Spleen (tissue), 7 donors: ENCODE measurements at regions not wholly inside any gene's neighbourhood (a gene's known extent, or its start where the extent isn't known, plus 50 kb on each side); places are given as distances from the start of the nearest gene placed in this dataset.

Experiments
- POLR2A ChIP-seq, 3 donors: fragments of 450-650 bp; IDR thresholded peaks; one replicate each; pipeline ENCODE4 v1.5.1; 2017; ENCODE audit warnings: antibody characterized with exemption in 3 of 3, mild to moderate bottlenecking in 1 of 3
- TF ChIP-seq, protein P1 (sequence below), 11 experiments: fragments of 200-600 bp in 7 of 11; fragments of 450-650 bp in 4 of 11; sonication (generic) in 4 of 11; IDR thresholded peaks in 8 of 11; conservative IDR thresholded peaks in 3 of 11; 1 replicate in 7 of 11; 2 replicates in 4 of 11; pipeline versions ENCODE4 v1.4.0 to v1.8.0; 2016 to 2021; ENCODE audit warnings: antibody characterized with exemption in 11 of 11, inconsistent platforms in 4 of 11, mild to moderate bottlenecking in 1 of 11
- donor health status: DM: no; HTN: no; CAD: no; lungs with moderate emphysema.
- donor health status: DM: no; HTN: no; CAD: no.
- donor health status: DM: no; HTN: no; CAD: no.

DNA sequence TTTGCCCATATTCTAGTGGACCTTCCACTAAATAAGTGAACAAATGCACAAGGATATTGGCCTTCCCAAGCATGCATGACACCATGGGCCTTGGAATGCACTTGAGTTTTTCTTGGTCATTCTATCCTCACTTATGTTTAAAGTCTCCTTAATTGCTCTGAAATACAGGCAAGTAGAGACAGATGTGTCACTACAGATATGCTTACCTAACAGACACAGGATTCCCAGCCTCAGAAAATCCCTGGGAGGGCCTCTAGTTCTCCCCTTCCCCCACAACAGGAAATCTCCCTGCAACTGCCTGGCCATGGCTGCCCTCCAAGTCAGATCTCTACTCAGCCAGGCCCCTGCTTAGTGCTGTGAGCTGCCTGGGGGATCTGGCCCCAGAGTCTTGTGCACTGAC is 445.2 kb downstream of the IRS1 start:
- TF ChIP-seq, protein P1, sequence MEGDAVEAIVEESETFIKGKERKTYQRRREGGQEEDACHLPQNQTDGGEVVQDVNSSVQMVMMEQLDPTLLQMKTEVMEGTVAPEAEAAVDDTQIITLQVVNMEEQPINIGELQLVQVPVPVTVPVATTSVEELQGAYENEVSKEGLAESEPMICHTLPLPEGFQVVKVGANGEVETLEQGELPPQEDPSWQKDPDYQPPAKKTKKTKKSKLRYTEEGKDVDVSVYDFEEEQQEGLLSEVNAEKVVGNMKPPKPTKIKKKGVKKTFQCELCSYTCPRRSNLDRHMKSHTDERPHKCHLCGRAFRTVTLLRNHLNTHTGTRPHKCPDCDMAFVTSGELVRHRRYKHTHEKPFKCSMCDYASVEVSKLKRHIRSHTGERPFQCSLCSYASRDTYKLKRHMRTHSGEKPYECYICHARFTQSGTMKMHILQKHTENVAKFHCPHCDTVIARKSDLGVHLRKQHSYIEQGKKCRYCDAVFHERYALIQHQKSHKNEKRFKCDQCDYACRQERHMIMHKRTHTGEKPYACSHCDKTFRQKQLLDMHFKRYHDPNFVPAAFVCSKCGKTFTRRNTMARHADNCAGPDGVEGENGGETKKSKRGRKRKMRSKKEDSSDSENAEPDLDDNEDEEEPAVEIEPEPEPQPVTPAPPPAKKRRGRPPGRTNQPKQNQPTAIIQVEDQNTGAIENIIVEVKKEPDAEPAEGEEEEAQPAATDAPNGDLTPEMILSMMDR (IDR thresholded peaks at IDR 0.05 in 8 of 11, conservative IDR thresholded peaks at IDR 0.05 in 3 of 11): no peak
- no peak for TF ChIP-seq POLR2A (IDR thresholded peaks at IDR 0.05)
